GM18907 (cell line): ENCODE measurements at regions not wholly inside any gene's neighbourhood (a gene's known extent, or its start where the extent isn't known, plus 50 kb on each side); places are given as distances from the start of the nearest gene placed in this dataset.

Source experiments
- ATAC-seq: cut with Tn5 transposase; IDR thresholded peaks from one replicate; pipeline ENCODE4 v1.9.1; 2021; ENCODE audit warnings: mild to moderate bottlenecking, moderate library complexity; ENCODE audit not compliant: unreplicated experiment

DNA sequence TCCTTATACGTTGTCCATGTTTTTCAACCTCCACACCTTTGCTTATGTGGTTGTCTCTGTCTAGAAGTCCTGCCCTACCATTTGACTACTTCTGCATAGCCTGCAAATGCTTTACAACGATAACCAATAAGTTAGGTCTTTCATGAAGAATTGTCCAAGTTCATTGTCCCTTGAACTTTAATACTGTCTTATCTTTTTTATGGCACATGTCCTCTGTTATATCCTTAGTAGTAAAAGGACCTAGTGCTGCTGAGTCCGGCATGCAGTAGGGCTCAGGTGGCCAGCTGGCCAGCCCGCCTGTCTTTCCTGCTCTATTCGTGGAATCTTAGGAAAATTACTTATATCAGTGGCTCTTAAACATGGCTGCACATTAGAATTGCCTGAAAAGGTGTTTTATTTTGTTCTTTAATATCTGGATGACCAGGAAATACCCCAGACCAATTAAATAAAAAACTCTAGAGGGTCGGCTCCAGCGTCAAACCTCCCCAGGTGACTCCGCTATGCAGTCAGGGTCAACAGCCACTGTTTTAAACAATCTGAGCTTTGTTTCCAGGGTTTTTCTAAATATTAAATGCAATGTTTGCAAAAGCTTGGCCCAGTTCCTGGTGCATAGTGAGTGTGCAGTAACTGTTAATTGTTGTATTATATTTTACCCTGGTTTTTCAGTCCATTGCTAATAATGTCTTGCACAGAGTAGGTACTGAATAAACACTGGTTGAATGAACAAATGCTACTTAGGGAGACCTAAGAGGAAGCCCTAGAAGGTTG lies 64.6 kb upstream of the SESN3 start:
- ATAC-seq = no peak

DNA sequence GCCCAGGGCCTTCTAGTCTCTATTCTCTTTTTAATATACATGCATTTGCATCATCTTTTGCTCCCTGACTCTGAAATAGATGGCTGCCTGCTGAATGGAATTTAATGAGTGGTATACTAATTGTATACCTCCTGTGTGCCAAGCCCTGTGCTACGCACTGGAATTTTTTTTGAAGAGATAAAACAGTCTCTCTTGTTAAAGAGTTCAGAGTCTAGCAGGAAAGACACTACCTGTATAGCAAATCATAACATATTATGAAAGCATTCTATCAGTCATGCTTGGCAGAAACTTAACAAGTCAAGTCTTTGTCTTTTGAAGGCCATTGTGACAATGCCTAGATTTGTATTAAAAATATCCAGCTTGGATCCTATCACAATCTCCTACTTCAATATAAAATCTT lies 63.7 kb upstream of the SESN3 start:
- ATAC-seq = no peak

GRCh38 chr11:95293116-95293515 lies 62.1 kb upstream of the SESN3 start:
- no peak for ATAC-seq

DNA sequence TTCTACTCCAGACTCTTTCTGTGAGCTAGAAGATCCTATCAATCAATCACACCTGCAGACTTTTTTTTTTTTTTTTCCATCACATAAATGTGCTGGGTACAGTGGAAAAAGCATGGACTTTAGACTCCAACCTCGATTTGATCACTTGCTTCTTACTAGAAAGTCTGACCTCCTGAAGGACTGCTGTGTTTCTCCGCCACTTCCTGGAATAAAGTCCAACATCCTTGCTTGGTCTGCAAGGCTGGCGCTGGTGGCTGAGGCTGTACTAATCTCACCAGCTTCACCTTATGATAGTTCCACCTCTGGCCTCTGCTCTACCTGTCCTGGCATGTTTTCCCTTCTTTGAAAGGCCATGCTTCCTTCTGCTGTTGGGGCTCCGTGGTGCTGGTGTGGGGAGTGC lies 60.9 kb upstream of the SESN3 start:
- ATAC-seq = no peak

DNA sequence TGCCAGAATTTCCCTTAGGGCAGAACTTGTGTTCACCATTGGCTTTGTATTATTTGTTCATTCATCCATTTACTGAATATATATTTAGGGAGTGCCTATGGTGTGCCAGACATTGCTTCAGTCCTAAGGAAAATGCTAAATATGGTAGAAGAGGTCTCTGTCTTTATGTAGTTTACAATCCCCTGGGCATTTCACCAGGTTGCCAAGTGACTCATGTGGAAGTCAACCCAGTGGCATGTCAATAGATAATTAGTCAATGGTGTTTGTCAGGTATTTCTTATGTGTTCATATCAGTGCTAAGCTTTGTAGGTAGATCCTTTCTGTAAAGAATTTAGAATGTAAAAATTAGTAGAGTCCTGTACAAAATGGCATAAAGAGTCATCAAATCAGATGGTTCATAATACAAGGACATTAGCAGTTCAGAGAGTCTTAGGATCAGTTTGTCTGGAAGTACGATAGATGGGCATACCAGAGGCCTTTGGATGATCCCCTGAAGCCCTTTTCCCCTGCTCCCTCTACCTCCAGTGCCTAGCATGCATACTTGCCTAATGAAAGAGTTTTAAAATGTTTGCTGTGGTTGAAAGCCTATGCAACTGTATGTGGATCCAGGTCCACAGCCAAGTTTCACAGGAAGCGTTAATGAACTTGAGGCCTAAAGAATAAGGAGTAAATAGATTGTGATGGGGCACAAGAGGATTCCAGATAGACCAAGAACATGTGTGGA lies 58.5 kb upstream of the SESN3 start:
- ATAC-seq = no peak

DNA sequence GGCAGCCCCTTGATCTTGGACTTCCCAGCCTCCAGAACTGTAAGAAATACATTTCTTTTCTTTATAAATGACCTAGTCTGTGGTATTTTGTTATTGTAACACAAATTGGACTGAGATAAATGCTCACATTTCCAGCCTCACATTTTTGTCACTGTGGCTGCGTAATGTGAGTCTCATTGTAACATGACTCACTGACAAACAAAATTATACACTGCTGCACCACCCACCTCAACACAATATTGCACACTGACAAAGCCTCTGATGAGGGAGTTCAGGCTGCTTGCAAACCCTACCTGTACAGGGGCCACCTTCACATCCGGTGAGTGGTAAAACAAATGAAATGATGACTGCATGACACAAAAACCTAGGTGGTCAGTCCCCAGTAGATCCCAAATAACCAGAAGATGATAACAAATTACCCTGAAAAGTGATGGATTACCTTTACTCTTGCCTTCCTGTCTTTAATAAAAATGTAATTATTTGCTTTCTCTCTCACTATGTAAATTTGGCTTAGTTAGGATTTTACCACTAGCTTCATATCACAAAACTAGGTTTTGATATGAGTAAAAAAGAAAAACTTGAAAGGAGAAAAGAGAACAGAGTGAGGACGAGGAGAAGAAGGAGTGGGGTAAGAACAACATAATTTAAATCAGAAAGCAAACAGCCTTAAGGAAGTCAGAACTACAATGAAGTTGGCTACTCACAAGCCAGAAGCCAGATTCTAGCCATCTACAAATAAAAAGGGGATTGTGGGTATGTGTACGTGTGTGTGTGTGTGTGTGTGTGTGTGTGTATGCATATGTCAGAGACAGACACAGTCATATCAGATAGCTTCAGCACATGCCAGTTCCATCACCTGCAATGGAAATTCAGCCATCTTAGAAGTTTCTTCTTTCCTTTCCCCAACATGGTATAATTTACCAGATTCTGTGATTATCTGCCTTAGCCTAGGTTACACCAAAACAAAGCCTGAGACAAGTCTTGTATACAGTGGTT lies 53.4 kb upstream of the SESN3 start:
- no peak for ATAC-seq

GRCh38 chr11:95283650-95284049 lies 52.6 kb upstream of the SESN3 start:
- ATAC-seq = no peak

- no peak for ATAC-seq
Observed at GRCh38 chr11:95283146-95283545, 52.1 kb upstream of the SESN3 start.

DNA sequence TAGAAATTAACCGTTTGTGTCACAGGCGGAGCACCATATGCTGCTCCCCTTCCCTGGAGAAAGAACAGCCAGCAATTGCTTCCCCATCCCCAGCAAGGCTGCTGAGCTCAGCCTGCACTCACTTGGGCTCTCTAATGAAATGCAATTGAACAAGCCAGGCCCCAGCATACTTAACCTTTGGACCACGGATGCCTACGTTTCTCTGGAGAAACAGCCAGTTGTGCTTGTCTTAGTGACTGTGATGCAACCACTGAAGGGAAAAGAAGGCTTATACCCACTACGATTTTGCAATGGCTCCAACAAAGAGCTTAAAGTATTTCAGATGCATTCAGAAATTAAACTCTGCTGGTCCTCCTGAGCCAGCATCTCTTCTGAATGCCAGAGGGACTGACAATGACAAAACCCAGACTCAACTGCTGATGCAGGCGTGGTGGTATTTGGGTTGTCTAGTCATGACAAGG lies 51.3 kb upstream of the SESN3 start:
- ATAC-seq = no peak
